ENCODE measurements at regions not wholly inside any gene's neighbourhood (a gene's known extent, or its start where the extent isn't known, plus 50 kb on each side); places are given as distances from the start of the nearest gene placed in this dataset.

GRCh38 chr3:177331203-177331835 is 134.0 kb upstream of the TBL1XR1 start:
- Histone ChIP-seq H3K79me2 (ENCODE audit: insufficient read depth, low read length) (no peaks in the 10 kb centered on the region), H3K27ac (ENCODE audit: low read depth, low read length) (no peak overlapping the region), H4K20me1 (ENCODE audit: insufficient read depth, low read length) (no peaks in the 10 kb centered on the region), H3K4me3 (ENCODE audit: insufficient read depth, low read length) (no peak overlapping the region), H2AFZ (ENCODE audit: low read length) (no peak overlapping the region), H3K27me3 (ENCODE audit: insufficient read depth, low read length) (no peaks in the 10 kb centered on the region), H3K4me2 (ENCODE audit: insufficient read depth, low read length) (no peak overlapping the region), H3K9me3 (ENCODE audit: low read depth, low read length) (no peaks in the 10 kb centered on the region), H3K4me1 (ENCODE audit: insufficient read depth, low read length) (peaks cover 14% of the 10 kb centered on the region), H3K36me3 (ENCODE audit: insufficient read depth, low read length) (no peaks in the 10 kb centered on the region)
- TF ChIP-seq CTCF (IDR thresholded peaks at IDR 0.05; ENCODE audit: extremely low read depth, low read depth, low read length), result no peak
- DNase-seq (ENCODE audit: insufficient read length, low spot score, missing footprints), result no peak

- Histone ChIP-seq H3K27ac (ENCODE audit: low read depth, low read length) (no peak overlapping the region), H4K20me1 (ENCODE audit: insufficient read depth, low read length) (no peaks in the 10 kb centered on the region), H3K4me2 (ENCODE audit: insufficient read depth, low read length) (no peak overlapping the region), H3K9me3 (ENCODE audit: low read depth, low read length) (no peaks in the 10 kb centered on the region), H3K4me1 (ENCODE audit: insufficient read depth, low read length) (peaks cover 27% of the 10 kb centered on the region), H2AFZ (ENCODE audit: low read length) (no peak overlapping the region), H3K4me3 (ENCODE audit: insufficient read depth, low read length) (no peak overlapping the region), H3K79me2 (ENCODE audit: insufficient read depth, low read length) (no peaks in the 10 kb centered on the region), H3K27me3 (ENCODE audit: insufficient read depth, low read length) (no peaks in the 10 kb centered on the region), H3K36me3 (ENCODE audit: insufficient read depth, low read length) (no peaks in the 10 kb centered on the region)
- DNase-seq (ENCODE audit: insufficient read length, low spot score, missing footprints), result no peak
- no peak for TF ChIP-seq CTCF (IDR thresholded peaks at IDR 0.05; ENCODE audit: extremely low read depth, low read depth, low read length)
Observed at GRCh38 chr3:177332955-177333354, 135.7 kb upstream of the TBL1XR1 start.

- no peaks in the 10 kb centered on the region for H3K9me3 ChIP-seq (ENCODE audit: low read depth, low read length)
- H3K4me3 ChIP-seq (ENCODE audit: insufficient read depth, low read length), result no peak overlapping the region
- H3K4me2 ChIP-seq (ENCODE audit: insufficient read depth, low read length), result no peak overlapping the region
- H2AFZ ChIP-seq (ENCODE audit: low read length), result no peak overlapping the region
- no peak for DNase-seq (ENCODE audit: insufficient read length, low spot score, missing footprints)
- no peaks in the 10 kb centered on the region for H3K79me2 ChIP-seq (ENCODE audit: insufficient read depth, low read length)
- H3K27ac ChIP-seq (ENCODE audit: low read depth, low read length), result no peak overlapping the region
- no peaks in the 10 kb centered on the region for H3K27me3 ChIP-seq (ENCODE audit: insufficient read depth, low read length)
- no peaks in the 10 kb centered on the region for H3K36me3 ChIP-seq (ENCODE audit: insufficient read depth, low read length)
- no peak for TF ChIP-seq CTCF (IDR thresholded peaks at IDR 0.05; ENCODE audit: extremely low read depth, low read depth, low read length)
- peaks cover 36% of the 10 kb centered on the region for H3K4me1 ChIP-seq (ENCODE audit: insufficient read depth, low read length)
- H4K20me1 ChIP-seq (ENCODE audit: insufficient read depth, low read length), result no peaks in the 10 kb centered on the region
Observed at GRCh38 chr3:177333533-177334520, 136.5 kb upstream of the TBL1XR1 start.

GRCh38 chr3:177334803-177335202 is 137.5 kb upstream of the TBL1XR1 start:
- DNase-seq (ENCODE audit: insufficient read length, low spot score, missing footprints), result no peak
- TF ChIP-seq CTCF (IDR thresholded peaks at IDR 0.05; ENCODE audit: extremely low read depth, low read depth, low read length), result no peak
- Histone ChIP-seq H3K4me3 (ENCODE audit: insufficient read depth, low read length) (no peak overlapping the region), H3K4me2 (ENCODE audit: insufficient read depth, low read length) (no peak overlapping the region), H3K79me2 (ENCODE audit: insufficient read depth, low read length) (no peaks in the 10 kb centered on the region), H3K9me3 (ENCODE audit: low read depth, low read length) (no peaks in the 10 kb centered on the region), H3K27ac (ENCODE audit: low read depth, low read length) (no peak overlapping the region), H3K27me3 (ENCODE audit: insufficient read depth, low read length) (no peaks in the 10 kb centered on the region), H4K20me1 (ENCODE audit: insufficient read depth, low read length) (no peaks in the 10 kb centered on the region), H3K36me3 (ENCODE audit: insufficient read depth, low read length) (no peaks in the 10 kb centered on the region), H2AFZ (ENCODE audit: low read length) (no peak overlapping the region), H3K4me1 (ENCODE audit: insufficient read depth, low read length) (peaks cover 39% of the 10 kb centered on the region)

All from osteoblast (primary cell).